Breast epithelium (tissue), 3 donors: ENCODE measurements at regions not wholly inside any gene's neighbourhood (a gene's known extent, or its start where the extent isn't known, plus 50 kb on each side); places are given as distances from the start of the nearest gene placed in this dataset.

Experiments used
- CTCF ChIP-seq, 3 donors: fragments of 450-650 bp; IDR thresholded peaks; one replicate each; pipeline ENCODE4 v1.5.1; 2016 to 2017; ENCODE audit warnings: antibody characterized with exemption in 3 of 3, mild to moderate bottlenecking in 3 of 3, moderate library complexity in 3 of 3
- POLR2A ChIP-seq: fragments of 450-650 bp; IDR thresholded peaks from one replicate; pipeline ENCODE4 v1.6.1; 2016; ENCODE audit warnings: antibody characterized with exemption, mild to moderate bottlenecking, moderate library complexity

GRCh38 chr10:78860260-78860914, 208.4 kb upstream of the ZMIZ1 start:
- TF ChIP-seq POLR2A (no peak), CTCF (IDR thresholded peaks at IDR 0.05) (no peak)
